ENCODE measurements at regions not wholly inside any gene's neighbourhood (a gene's known extent, or its start where the extent isn't known, plus 50 kb on each side); places are given as distances from the start of the nearest gene placed in this dataset.

DNA sequence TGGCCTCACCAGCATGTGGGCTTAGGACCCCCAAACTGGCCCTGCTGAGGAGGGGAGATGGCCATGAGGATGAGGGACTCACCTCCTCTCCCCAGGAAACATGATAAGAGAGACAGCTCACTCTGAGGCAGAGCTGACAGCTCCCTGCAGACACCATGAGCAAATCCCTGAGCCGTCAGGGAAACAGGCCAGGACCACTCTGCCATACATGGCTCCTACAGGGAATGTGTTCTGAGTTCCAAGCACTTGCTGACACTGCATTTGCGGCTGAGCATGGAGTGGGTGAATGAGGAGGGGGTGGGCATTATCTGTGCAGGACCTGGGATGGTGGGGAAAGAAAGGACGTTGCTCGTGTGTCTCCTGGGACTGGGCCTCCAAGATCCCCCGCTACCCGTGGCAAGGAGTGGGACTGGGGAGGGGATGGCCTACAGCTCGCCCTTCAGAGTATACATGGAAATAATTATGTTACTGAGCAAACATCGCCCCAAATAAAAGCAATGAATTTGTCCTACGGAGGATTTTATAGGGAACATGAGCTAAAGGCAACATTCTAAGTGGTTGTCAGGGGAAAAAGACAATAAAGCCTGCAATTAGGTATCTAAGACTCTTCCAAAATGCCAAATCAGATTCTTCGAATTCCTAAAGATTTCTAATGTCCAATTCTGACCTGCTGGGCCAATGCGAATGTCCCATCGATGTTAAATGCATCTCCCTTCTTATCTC, 355.9 kb upstream of the AJAP1 start:
- Histone ChIP-seq H3K4me3 (ENCODE audit: low read depth in 2 of 2, low read length in 2 of 2) (no peak overlapping the region), H3K36me3 (ENCODE audit: control insufficient read depth, insufficient read depth, low read length) (no peaks in the 10 kb centered on the region), H3K4me1 (ENCODE audit: control insufficient read depth, insufficient read depth, low read length) (no peaks in the 10 kb centered on the region), H3K27ac (ENCODE audit: low read length) (no peak overlapping the region), H3K27me3 (ENCODE audit: control insufficient read depth, insufficient read depth, low read length) (no peaks in the 10 kb centered on the region; the same call in 1 of the 2 replicates), H3K9me3 (ENCODE audit: control insufficient read depth, insufficient read depth, low read depth, low read length) (no peaks in the 10 kb centered on the region)
- ChIA-PET CTCF (no interaction called here), POLR2A (no interaction called here)
- intact Hi-C loops (cut with micrococcal nuclease; ENCODE audit: unreplicated experiment) (no loop called here), in situ Hi-C loops (cut with HindIII; ENCODE audit: low pct_unique_long_range_greater_than_20kb, low sequenced_read_pairs) (no loop called here)
- no peak for DNase-seq (ENCODE audit: low read depth, low spot score)
- ATAC-seq: no peak
- BruUV-seq (replicated peaks): no TSS peak
- no peak for TF ChIP-seq SIN3A (IDR thresholded peaks at IDR 0.05; ENCODE audit: borderline replicate concordance, insufficient read depth, low read depth, low read length)
- no peak for TF ChIP-seq POLR2AphosphoS5 (IDR thresholded peaks at IDR 0.05; ENCODE audit: low read depth, low read length)
- TF ChIP-seq, protein P1, sequence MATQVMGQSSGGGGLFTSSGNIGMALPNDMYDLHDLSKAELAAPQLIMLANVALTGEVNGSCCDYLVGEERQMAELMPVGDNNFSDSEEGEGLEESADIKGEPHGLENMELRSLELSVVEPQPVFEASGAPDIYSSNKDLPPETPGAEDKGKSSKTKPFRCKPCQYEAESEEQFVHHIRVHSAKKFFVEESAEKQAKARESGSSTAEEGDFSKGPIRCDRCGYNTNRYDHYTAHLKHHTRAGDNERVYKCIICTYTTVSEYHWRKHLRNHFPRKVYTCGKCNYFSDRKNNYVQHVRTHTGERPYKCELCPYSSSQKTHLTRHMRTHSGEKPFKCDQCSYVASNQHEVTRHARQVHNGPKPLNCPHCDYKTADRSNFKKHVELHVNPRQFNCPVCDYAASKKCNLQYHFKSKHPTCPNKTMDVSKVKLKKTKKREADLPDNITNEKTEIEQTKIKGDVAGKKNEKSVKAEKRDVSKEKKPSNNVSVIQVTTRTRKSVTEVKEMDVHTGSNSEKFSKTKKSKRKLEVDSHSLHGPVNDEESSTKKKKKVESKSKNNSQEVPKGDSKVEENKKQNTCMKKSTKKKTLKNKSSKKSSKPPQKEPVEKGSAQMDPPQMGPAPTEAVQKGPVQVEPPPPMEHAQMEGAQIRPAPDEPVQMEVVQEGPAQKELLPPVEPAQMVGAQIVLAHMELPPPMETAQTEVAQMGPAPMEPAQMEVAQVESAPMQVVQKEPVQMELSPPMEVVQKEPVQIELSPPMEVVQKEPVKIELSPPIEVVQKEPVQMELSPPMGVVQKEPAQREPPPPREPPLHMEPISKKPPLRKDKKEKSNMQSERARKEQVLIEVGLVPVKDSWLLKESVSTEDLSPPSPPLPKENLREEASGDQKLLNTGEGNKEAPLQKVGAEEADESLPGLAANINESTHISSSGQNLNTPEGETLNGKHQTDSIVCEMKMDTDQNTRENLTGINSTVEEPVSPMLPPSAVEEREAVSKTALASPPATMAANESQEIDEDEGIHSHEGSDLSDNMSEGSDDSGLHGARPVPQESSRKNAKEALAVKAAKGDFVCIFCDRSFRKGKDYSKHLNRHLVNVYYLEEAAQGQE (IDR thresholded peaks at IDR 0.05; ENCODE audit: insufficient read depth in 1 of 2, low read depth in 2 of 2, low read length in 1 of 2): no peak
- TF ChIP-seq, protein P2, sequence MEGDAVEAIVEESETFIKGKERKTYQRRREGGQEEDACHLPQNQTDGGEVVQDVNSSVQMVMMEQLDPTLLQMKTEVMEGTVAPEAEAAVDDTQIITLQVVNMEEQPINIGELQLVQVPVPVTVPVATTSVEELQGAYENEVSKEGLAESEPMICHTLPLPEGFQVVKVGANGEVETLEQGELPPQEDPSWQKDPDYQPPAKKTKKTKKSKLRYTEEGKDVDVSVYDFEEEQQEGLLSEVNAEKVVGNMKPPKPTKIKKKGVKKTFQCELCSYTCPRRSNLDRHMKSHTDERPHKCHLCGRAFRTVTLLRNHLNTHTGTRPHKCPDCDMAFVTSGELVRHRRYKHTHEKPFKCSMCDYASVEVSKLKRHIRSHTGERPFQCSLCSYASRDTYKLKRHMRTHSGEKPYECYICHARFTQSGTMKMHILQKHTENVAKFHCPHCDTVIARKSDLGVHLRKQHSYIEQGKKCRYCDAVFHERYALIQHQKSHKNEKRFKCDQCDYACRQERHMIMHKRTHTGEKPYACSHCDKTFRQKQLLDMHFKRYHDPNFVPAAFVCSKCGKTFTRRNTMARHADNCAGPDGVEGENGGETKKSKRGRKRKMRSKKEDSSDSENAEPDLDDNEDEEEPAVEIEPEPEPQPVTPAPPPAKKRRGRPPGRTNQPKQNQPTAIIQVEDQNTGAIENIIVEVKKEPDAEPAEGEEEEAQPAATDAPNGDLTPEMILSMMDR (IDR thresholded peaks at IDR 0.05): no peak
- no peak for TF ChIP-seq TCF7L2 (IDR thresholded peaks at IDR 0.05; ENCODE audit: low read depth, low read length)

DNA sequence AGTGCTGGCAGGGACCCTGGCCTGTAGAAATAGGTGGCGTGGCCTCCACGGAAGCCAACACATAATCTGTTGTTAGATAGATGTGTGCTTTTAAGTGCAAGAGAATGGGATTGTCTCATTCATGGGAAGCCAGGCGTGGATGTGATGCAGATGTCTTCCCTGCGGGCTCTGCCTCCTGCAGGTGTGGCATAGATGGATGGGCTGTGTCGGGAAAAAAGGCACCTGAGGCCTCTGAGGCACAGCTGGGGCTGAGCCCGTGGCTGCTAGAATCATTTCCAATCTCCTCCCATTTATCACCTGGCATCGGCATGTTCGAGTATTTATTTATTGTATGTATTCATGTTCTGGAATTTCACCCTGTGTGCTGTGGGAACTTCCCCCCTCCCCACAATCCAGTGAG, 353.4 kb upstream of the AJAP1 start:
- no peak for ATAC-seq
- no peak for TF ChIP-seq TCF7L2 (IDR thresholded peaks at IDR 0.05; ENCODE audit: low read depth, low read length)
- TF ChIP-seq, protein P2 (IDR thresholded peaks at IDR 0.05): no peak
- TF ChIP-seq SIN3A (IDR thresholded peaks at IDR 0.05; ENCODE audit: borderline replicate concordance, insufficient read depth, low read depth, low read length): no peak
- TF ChIP-seq, protein P1 (IDR thresholded peaks at IDR 0.05; ENCODE audit: insufficient read depth in 1 of 2, low read depth in 2 of 2, low read length in 1 of 2): no peak
- no peak for TF ChIP-seq POLR2AphosphoS5 (IDR thresholded peaks at IDR 0.05; ENCODE audit: low read depth, low read length)
- intact Hi-C loops (cut with micrococcal nuclease; ENCODE audit: unreplicated experiment) (no loop called here), in situ Hi-C loops (cut with HindIII; ENCODE audit: low pct_unique_long_range_greater_than_20kb, low sequenced_read_pairs) (no loop called here)
- BruUV-seq (replicated peaks): no TSS peak
- no peaks in the 10 kb centered on the region for H3K4me1 ChIP-seq (ENCODE audit: control insufficient read depth, insufficient read depth, low read length)
- H3K9me3 ChIP-seq (ENCODE audit: control insufficient read depth, insufficient read depth, low read depth, low read length): no peaks in the 10 kb centered on the region
- H3K36me3 ChIP-seq (ENCODE audit: control insufficient read depth, insufficient read depth, low read length): no peaks in the 10 kb centered on the region
- ChIA-PET CTCF (no interaction called here), POLR2A (no interaction called here)
- H3K27ac ChIP-seq (ENCODE audit: low read length): no peak overlapping the region
- no peak for DNase-seq (ENCODE audit: low read depth, low spot score)
- no peak overlapping the region for H3K4me3 ChIP-seq (ENCODE audit: low read depth in 2 of 2, low read length in 2 of 2)
- no peaks in the 10 kb centered on the region; the same call in 1 of the 2 replicates for H3K27me3 ChIP-seq (ENCODE audit: control insufficient read depth, insufficient read depth, low read length)

Measured in Panc1 (cell line).